Stimulated activated naive CD8-positive, alpha-beta T cell treated with anti-CD3 and anti-CD28 coated beads, Interleukin-15, amount 100 ng/mL, for 72 hours (primary cell): ENCODE measurements at regions not wholly inside any gene's neighbourhood (a gene's known extent, or its start where the extent isn't known, plus 50 kb on each side); places are given as distances from the start of the nearest gene placed in this dataset.
"Not testable (repeated sequence)": the region's sequence is repeated elsewhere in the genome, so short reads cannot be mapped to it uniquely, and the experiment has no call there.

Experiments
- ATAC-seq: fragments of 150-1000 bp; cut with Tn5 transposase; 2 replicates; pipeline ENCODE4 v1.10.0; 2021; ENCODE audit warnings: mild to moderate bottlenecking, moderate library complexity
- DNase-seq, 2 donors: peaks; one replicate each; pipeline ENCODE4 v3.0.0; 2021 to 2022
- H3K27ac Mint-ChIP-seq, 2 donors: one replicate each; pipeline ENCODE4 v1.8.0; 2022; ENCODE audit warnings: mild to moderate bottlenecking in 2 of 2, mixed read lengths in 2 of 2, moderate library complexity in 2 of 2
- H3K27me3 Mint-ChIP-seq: one replicate; pipeline ENCODE4 v1.8.0; 2022; ENCODE audit warnings: mixed read lengths
- H3K4me1 Mint-ChIP-seq: one replicate; pipeline ENCODE4 v1.8.0; 2022; ENCODE audit warnings: mild to moderate bottlenecking, mixed read lengths
- H3K4me3 Mint-ChIP-seq, 2 donors: one replicate each; pipeline ENCODE4 v1.8.0; 2022; ENCODE audit warnings: mild to moderate bottlenecking in 2 of 2, mixed read lengths in 2 of 2, moderate library complexity in 1 of 2
- H3K9me3 Mint-ChIP-seq, 2 donors: one replicate each; pipeline ENCODE4 v1.8.0; 2022; ENCODE audit warnings: mixed read lengths in 2 of 2

DNA sequence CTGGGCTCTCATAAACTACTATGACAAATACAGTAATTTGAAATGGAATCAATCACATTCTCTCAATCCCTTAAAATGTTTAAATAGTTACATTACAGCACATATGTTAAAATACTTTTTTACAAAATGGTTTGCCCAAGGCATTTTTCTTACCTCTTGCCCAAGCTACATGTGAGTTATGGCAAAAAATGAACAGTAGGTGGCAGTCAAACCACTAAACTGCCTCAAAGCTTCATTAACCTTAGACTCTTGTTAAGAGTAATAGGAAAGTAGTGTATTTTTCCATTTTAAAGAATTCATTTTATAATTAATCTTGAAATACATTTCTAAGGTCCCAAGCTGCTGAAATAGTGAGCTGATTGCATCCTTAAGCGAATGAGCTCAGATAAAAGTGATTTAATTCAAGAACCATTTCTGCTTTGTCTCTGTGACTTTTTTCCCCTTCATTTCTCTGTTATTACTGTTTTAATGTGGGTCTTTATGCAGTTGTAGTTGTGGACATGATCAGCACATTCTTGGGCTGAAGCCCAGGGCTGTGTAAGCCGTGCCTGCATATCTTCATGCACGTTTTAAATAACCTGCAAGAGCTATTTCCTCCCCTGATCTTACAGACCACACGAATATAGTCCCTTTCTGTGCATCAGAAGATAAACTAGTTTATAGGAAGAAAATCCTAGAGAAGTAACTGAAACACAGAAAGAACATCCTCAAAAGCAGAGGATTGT lies 311.8 kb downstream of the LNPK start:
- ATAC-seq (no peak), DNase-seq (peak; percentile 12 to 25)
- no peak overlapping the region for H3K27ac Mint-ChIP-seq

DNA sequence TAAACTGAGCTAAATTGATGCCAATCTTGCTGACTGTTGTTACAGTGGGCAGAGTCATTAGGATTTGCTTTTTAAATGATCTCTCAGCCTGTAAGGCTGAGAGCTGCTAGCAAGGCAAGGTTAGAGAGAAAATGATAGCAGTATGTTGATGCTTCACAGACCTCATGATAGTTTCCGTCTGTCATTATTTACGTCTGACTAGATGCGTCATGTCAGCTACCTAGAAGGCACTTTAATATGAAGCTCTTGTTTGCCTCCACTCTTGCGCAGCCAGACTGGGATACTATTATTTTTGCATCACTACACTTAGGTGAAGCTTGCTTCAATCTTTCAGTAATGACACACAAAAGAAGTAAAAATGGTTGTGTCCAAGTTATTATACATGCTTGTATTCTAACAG lies 313.8 kb downstream of the LNPK start:
- no peak overlapping the region for H3K4me3 Mint-ChIP-seq

More for the DNA sequence above, 311.8 kb downstream of the LNPK start:
- Mint-ChIP-seq H3K9me3 (no peaks in the 10 kb centered on the region), H3K27me3 (peaks cover 30% of the 10 kb centered on the region), H3K4me1 (no peaks in the 10 kb centered on the region), H3K4me3 (no peak overlapping the region)

DNA sequence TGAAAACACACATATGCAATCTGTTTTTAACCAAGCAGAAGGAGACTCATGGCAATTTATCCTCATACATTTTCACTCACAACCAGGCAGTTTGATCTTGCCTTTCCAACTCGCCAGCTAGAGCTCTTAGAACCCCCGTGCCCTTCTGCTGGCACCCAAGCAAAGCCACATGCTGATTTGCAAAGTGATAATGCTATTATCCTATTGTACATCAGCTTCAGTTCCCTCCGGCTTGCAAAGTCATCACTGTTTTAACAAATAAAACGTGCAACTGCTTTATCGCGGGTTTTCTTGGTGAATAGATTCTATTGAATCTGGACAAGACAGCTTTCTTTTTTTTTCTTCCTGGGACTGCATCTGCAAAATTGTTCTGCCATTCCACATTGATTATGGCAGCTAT lies 314.6 kb downstream of the LNPK start:
- ATAC-seq (no peak), DNase-seq (no peak)
- no peaks in the 10 kb centered on the region for H3K9me3 Mint-ChIP-seq
- H3K4me3 Mint-ChIP-seq, result no peak overlapping the region
- peaks cover 38% of the 10 kb centered on the region for H3K27me3 Mint-ChIP-seq
- H3K4me1 Mint-ChIP-seq, result no peaks in the 10 kb centered on the region
- no peak overlapping the region for H3K27ac Mint-ChIP-seq

More for the DNA sequence above, 313.8 kb downstream of the LNPK start:
- ATAC-seq (no peak), DNase-seq (no peak)
- H3K27ac Mint-ChIP-seq, result no peak overlapping the region
- peaks cover 37% of the 10 kb centered on the region for H3K27me3 Mint-ChIP-seq
- H3K9me3 Mint-ChIP-seq, result no peaks in the 10 kb centered on the region
- no peaks in the 10 kb centered on the region for H3K4me1 Mint-ChIP-seq

DNA sequence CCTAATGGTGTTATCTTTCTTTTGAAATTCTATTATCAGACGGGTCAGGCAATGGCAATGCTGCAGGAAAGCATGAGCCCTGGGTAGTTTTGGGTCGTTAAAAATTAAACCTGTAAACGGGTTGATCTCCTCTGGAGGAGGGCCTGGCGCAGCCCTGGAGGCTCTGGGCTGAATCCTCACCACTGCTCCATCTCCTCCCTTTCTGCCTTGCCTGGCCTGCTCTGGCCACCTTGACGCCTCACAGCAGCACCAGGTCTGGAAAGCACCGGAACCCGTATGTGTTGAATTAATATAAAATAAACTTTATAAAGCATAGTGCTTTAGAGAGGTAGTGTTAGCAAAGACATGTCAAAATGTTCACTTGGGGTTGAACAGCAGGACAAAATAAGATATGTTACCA lies 316.1 kb downstream of the LNPK start:
- Mint-ChIP-seq H3K27me3 (peaks cover 38% of the 10 kb centered on the region), H3K9me3 (no peaks in the 10 kb centered on the region), H3K4me1 (no peaks in the 10 kb centered on the region), H3K4me3 (no peak overlapping the region), H3K27ac (no peak overlapping the region)
- DNase-seq, result no peak
- no peak for ATAC-seq

DNA sequence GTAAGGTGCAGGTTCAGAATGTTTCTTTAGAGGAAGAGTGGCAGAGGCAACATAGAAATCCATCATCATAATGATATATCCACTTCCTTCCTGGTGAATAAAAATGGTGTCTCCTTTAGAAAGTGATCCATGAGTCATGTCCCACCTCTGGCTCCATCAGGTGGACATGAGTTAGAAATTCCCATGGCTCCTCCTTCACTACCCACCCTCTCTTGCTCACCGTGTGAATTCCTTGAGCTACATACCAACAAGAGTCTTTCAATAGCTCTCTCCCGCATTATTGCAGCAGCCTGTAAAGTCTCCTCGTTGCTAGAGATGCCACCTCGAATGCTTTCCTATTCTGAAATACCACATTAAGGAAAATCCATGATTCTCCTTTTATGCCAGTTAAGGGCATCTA lies 317.6 kb downstream of the LNPK start:
- no peak for DNase-seq
- Mint-ChIP-seq H3K27me3 (peaks cover 35% of the 10 kb centered on the region), H3K4me1 (no peaks in the 10 kb centered on the region), H3K27ac (no peak overlapping the region), H3K4me3 (no peak overlapping the region), H3K9me3 (no peaks in the 10 kb centered on the region)
- no peak for ATAC-seq

DNA sequence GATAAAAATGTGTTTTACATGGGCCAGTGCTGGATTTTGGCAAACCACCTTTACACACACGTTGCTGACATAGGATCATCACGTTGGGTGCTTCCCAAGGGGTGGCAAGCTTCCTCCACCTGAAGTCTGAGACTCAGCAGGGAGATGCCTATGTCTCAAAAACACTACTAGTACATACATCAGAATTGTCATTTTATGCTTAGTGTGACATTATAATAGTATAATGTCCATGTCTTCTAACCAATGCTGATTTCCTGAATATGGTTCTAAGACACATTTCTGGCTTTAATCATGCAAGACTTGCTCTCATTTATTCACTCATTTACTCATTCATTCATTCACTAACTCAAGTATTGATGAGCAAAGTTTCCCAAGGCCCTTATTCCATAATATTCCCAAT lies 322.3 kb downstream of the LNPK start:
- Mint-ChIP-seq H3K27ac (no peak overlapping the region), H3K9me3 (no peaks in the 10 kb centered on the region), H3K4me1 (no peaks in the 10 kb centered on the region), H3K27me3 (peaks cover 19% of the 10 kb centered on the region), H3K4me3 (no peak overlapping the region)
- ATAC-seq (no peak), DNase-seq (no peak)

DNA sequence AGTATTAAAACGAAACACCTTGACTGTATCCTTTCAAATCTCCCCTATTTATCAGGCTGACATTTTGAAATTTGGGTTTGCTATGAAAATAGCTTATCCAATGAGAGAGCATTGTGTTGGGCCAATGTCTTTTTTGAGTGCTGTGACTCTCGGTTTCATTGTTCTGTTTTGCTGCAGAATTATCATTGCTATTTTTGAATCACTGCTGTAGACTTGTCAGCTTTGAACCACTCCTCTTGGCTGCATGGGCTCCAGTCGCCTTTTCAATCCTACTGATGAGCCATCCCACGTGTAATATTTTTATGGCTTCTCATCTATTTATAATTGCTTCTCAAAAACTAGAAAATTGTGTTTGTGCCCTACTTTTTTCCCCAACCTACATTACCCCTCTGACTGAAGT lies 322.8 kb downstream of the LNPK start:
- no peak for DNase-seq
- H3K9me3 Mint-ChIP-seq, result no peaks in the 10 kb centered on the region
- no peak overlapping the region for H3K27ac Mint-ChIP-seq
- H3K4me3 Mint-ChIP-seq, result no peak overlapping the region
- H3K27me3 Mint-ChIP-seq, result peaks cover 20% of the 10 kb centered on the region
- ATAC-seq, result no peak
- H3K4me1 Mint-ChIP-seq, result no peaks in the 10 kb centered on the region

DNA sequence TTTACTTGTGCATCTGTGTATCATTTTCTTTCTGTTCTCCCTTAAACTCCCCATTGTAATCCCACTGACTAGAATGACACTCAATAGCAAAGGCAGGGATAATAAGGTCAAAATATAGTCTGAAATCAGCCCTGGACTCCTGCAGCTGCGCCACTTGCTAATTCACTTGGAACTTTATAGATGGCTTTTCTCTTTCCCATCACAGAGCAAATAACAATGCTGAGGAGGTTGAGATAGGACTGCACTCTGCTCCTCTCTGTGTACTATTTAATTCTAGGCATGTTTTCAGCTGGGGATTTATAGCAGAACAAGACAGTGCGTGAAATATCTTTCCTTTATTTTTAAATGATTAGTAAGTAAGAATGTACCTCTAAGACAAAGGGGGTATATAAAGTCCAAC lies 324.2 kb downstream of the LNPK start:
- peaks cover 2 to 12% of the 10 kb centered on the region in 2 donors for H3K9me3 Mint-ChIP-seq
- H3K4me1 Mint-ChIP-seq, result no peaks in the 10 kb centered on the region
- H3K27ac Mint-ChIP-seq, result no peak overlapping the region
- H3K4me3 Mint-ChIP-seq, result no peak overlapping the region
- ATAC-seq (no peak), DNase-seq (no peak)
- peaks cover 19% of the 10 kb centered on the region for H3K27me3 Mint-ChIP-seq

DNA sequence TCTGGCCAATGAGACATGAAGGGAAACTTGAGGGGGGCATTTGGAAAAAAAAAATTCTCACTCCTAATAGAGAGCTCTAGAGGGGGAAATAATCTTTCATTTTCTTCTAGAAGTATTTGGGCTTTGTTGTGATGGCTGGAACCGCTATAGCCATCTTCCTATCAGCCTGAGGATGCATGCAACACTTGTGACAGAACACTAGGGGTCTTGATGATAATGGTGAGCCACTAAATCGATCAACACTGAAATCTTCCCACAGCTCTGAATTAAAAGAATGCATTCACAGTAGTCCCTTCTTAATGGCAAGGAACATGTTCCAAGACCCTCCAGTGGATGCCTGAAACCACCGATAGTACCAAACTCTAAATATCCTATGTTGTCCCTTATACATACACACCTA lies 325.3 kb downstream of the LNPK start:
- Mint-ChIP-seq H3K27me3 (peaks cover 24% of the 10 kb centered on the region), H3K9me3 (peaks cover 6 to 16% of the 10 kb centered on the region in 2 donors), H3K4me3 (no peak overlapping the region), H3K27ac (no peak overlapping the region), H3K4me1 (no peaks in the 10 kb centered on the region)
- ATAC-seq, result no peak
- DNase-seq, result no peak

DNA sequence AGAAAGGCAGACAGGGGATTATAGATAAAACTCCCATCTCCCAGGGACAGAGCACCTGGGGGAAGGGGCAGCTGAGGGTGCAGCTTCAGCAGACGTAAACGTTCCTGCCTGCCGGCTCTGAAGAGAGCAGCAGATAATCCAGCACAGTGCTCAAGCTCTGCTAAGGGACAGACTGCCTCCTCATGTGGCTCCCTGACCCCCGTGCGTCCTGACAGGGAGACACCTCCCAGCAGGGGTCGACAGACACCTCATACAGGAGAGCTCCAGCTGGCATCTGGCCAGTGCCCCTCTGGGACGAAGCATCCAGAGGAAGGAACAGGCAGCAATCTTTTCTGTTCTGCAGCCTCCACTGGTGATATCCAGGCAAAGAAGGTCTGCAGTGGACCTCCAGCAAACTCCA lies 333.3 kb downstream of the LNPK start:
- not testable (repeated sequence) for H3K4me1 Mint-ChIP-seq, H3K27ac Mint-ChIP-seq
- H3K27me3 Mint-ChIP-seq, result peaks cover 33% of the 10 kb centered on the region

DNA sequence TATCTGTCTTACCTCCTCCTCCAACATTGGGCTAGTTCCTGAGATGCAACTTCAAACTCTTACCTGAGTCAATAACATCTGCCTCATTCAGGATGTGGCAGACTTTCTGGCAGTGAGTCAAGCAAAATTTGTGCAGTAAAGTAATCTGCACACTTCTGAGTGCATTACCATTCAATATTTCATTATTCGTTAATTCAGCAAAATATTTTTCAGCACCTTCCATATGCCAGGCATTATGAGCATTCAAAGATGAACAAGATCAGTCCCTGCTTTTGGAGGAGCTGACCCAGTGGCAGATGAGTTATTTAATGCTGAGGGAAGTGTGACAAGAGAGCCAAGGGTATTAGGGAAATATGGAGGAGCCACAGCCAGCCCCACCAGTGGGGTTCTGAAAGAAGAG lies 339.7 kb downstream of the LNPK start:
- H3K27me3 Mint-ChIP-seq, result peaks cover 30% of the 10 kb centered on the region
- no peaks in the 10 kb centered on the region for H3K9me3 Mint-ChIP-seq
- no peak overlapping the region for H3K4me3 Mint-ChIP-seq
- no peak for ATAC-seq
- no peaks in the 10 kb centered on the region for H3K4me1 Mint-ChIP-seq
- DNase-seq, result no peak
- H3K27ac Mint-ChIP-seq, result no peak overlapping the region

More for the DNA sequence above, 333.3 kb downstream of the LNPK start:
- not testable (repeated sequence) for H3K4me3 Mint-ChIP-seq, ATAC-seq, DNase-seq
- H3K9me3 Mint-ChIP-seq, result peaks cover 6 to 14% of the 10 kb centered on the region in 2 donors

DNA sequence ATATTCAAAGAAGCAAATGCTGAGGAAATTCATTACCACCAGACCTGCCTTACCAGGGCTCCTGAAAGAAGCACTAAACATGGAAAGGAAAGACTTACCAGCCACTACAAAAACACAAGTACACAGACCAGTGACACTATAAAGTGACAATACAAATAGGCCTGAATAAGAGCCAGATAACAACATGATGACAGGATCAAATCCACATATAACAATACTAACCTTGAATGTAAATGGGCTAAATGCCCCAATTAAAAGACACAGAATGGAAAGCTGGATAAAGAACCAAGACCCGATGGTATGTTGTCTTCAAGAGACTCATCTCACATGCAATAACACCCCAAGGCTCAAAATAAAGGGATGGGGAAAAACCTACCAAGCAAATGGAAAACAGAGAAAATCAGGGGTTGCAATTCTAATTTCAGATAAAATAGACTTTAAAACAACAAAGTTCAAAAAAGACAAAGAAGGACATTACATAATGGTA lies 353.4 kb downstream of the LNPK start:
- no peak for ATAC-seq
- H3K27ac Mint-ChIP-seq, result no peak overlapping the region
- no peak overlapping the region for H3K4me3 Mint-ChIP-seq
- peaks cover 28% of the 10 kb centered on the region for H3K27me3 Mint-ChIP-seq
- H3K4me1 Mint-ChIP-seq, result no peaks in the 10 kb centered on the region
- peaks cover 0 to 7% of the 10 kb centered on the region in 2 donors for H3K9me3 Mint-ChIP-seq
- DNase-seq, result no peak

DNA sequence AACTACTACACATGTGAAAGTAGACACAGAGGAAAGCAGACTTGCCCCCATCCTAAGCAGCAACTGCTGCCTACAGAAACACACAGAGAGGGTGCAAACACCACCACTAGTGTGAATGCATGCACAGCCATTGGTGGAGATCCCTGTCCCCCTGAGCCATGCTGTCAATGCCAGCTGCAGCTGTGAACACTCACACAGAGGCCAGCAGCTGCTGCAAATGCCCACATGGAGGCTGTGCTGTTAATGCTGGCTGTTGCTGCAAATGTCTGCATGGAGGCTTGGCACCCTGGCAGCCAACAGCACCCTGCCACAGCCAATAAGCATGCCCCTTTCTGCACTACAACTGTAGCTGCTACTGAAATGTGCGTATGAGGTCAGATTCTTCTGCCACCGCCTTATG lies 355.0 kb downstream of the LNPK start:
- H3K9me3 Mint-ChIP-seq, result peaks cover 0 to 7% of the 10 kb centered on the region in 2 donors
- DNase-seq (no peak), ATAC-seq (no peak)
- no peaks in the 10 kb centered on the region for H3K4me1 Mint-ChIP-seq
- peaks cover 16% of the 10 kb centered on the region for H3K27me3 Mint-ChIP-seq
- H3K27ac Mint-ChIP-seq, result no peak overlapping the region
- no peak overlapping the region for H3K4me3 Mint-ChIP-seq

DNA sequence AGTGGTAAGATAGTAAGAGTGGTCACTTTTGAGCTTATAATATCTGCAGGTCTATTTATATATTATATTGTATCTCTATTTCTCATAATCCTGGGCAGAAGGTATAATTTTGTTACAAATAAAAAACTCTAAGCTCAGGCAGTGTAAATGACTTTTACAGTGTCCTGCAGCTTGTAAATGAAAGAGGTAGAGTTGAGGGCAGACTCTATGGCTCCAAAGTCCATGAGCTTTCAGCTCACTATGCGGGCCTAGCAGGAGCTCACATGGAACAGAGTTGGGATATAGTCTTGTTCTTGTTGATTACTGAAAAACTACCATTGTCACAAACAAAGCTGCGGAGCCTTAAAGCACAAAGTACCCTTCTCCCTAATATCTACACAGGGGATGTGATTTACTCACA lies 361.4 kb downstream of the LNPK start:
- no peak for DNase-seq
- H3K27me3 Mint-ChIP-seq, result peaks cover 6% of the 10 kb centered on the region
- no peaks in the 10 kb centered on the region for H3K9me3 Mint-ChIP-seq
- no peak overlapping the region for H3K27ac Mint-ChIP-seq
- ATAC-seq, result no peak
- H3K4me1 Mint-ChIP-seq, result no peaks in the 10 kb centered on the region
- H3K4me3 Mint-ChIP-seq, result no peak overlapping the region

DNA sequence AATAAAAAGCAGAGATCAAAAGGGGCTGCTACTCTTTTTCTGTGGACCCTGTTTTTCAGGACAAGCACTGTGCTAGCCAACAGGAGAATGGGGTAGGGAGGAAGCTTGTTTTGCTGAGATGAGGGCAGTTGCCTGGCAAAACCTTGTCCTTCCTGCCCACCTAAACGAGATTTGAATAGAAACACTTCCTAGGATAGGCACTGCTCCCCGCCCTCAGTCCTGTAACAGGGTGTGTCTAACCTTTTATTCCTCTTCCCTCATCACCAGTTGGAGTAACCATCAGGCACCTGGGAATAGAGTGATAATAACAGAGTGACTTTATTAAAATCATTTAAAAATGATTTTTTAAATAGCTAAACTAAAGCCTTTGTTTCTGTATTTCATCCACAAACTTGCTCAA lies 368.8 kb downstream of the LNPK start:
- ATAC-seq (no peak), DNase-seq (no peak)
- Mint-ChIP-seq H3K27me3 (peaks cover 12% of the 10 kb centered on the region), H3K27ac (no peak overlapping the region), H3K4me1 (no peaks in the 10 kb centered on the region), H3K4me3 (no peak overlapping the region), H3K9me3 (no peaks in the 10 kb centered on the region)

DNA sequence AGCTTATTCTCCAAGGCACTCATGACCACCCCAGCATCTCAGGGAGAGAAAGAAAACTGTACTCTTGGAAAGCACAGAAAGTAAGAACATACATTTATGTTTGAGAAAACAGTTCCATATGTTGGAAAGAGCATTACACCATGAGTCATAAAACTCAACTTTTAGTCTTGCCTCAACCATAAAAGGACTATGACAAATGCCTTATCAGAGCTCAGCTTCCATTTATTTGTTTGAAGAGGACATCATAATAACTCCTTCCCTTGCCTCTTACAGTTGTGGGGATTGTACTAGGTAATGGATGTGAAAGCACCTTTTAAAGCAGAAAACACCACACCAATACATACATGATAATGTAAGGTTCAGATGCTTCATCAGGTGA lies 370.8 kb downstream of the LNPK start:
- no peak overlapping the region for H3K4me3 Mint-ChIP-seq
- peaks cover 13% of the 10 kb centered on the region for H3K27me3 Mint-ChIP-seq
- no peaks in the 10 kb centered on the region for H3K9me3 Mint-ChIP-seq
- ATAC-seq (no peak), DNase-seq (no peak)
- H3K27ac Mint-ChIP-seq, result no peak overlapping the region
- no peaks in the 10 kb centered on the region for H3K4me1 Mint-ChIP-seq
